ENCODE measurements at regions not wholly inside any gene's neighbourhood (a gene's known extent, or its start where the extent isn't known, plus 50 kb on each side); places are given as distances from the start of the nearest gene placed in this dataset.

DNA sequence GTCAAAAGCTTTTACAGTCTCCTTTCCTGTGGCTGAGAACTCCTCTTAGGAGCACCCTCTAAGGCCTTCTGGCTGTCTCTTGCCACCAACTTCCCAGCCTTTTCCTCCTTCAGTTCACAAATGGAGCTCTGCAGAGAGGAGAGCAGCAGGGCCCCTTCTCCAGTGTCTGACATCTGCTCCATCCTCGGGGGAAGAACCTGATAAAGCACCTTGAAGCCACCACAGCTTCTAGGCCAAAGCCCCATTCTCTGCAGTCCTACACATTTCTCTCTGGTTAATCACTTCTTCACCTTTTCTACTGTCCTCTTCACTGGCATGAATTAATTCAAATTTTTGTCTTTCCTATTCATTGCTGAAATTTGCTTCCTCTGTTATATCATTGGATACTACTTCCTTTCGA lies 378.1 kb upstream of the POU3F1 start:
- WGBS, 2 donors: 87 to 93% methylated on average over 2 of the region's 2 CpGs
- H3K27me3 ChIP-seq: no peaks in the 10 kb centered on the region
- TF ChIP-seq EP300 (IDR thresholded peaks at IDR 0.05): no peak
- no peak for TF ChIP-seq POLR2A (IDR thresholded peaks at IDR 0.05)
- TF ChIP-seq, protein P1, sequence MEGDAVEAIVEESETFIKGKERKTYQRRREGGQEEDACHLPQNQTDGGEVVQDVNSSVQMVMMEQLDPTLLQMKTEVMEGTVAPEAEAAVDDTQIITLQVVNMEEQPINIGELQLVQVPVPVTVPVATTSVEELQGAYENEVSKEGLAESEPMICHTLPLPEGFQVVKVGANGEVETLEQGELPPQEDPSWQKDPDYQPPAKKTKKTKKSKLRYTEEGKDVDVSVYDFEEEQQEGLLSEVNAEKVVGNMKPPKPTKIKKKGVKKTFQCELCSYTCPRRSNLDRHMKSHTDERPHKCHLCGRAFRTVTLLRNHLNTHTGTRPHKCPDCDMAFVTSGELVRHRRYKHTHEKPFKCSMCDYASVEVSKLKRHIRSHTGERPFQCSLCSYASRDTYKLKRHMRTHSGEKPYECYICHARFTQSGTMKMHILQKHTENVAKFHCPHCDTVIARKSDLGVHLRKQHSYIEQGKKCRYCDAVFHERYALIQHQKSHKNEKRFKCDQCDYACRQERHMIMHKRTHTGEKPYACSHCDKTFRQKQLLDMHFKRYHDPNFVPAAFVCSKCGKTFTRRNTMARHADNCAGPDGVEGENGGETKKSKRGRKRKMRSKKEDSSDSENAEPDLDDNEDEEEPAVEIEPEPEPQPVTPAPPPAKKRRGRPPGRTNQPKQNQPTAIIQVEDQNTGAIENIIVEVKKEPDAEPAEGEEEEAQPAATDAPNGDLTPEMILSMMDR (IDR thresholded peaks at IDR 0.05): no peak
- no peaks in the 10 kb centered on the region for H3K9me3 ChIP-seq
- no peaks in the 10 kb centered on the region for H3K4me1 ChIP-seq
- no peak for DNase-seq (ENCODE audit: low spot score in 2 of 2)
- no peaks in the 10 kb centered on the region for H3K36me3 ChIP-seq
- H3K4me3 ChIP-seq: no peak overlapping the region
- no peak overlapping the region for H3K27ac ChIP-seq

DNA sequence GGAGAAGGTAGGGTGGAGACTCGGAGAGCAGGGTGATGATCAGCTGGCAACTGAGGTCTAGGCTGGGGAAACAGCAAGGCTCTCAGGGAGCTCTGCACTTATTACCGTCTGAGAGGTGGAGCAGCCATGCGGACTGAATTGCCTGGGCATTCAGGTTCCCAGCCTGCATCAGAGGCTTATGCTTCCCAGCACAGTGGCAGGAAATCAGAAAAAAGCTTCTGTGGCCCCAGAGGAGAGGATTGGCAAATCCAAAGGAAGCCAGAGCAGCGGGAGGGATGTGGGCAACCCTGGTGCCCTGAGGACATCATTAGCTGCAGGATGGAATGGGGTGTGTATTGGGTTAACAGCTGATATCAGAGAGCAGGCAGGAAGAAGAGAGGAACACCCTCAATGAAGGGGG lies 374.1 kb upstream of the POU3F1 start:
- Histone ChIP-seq H3K36me3 (no peaks in the 10 kb centered on the region), H3K27ac (no peak overlapping the region), H3K4me3 (no peak overlapping the region), H3K4me1 (no peaks in the 10 kb centered on the region), H3K27me3 (no peaks in the 10 kb centered on the region), H3K9me3 (no peaks in the 10 kb centered on the region)
- TF ChIP-seq EP300 (IDR thresholded peaks at IDR 0.05) (no peak), POLR2A (IDR thresholded peaks at IDR 0.05) (no peak)
- TF ChIP-seq, protein P1 (IDR thresholded peaks at IDR 0.05): no peak
- DNase-seq (ENCODE audit: low spot score in 2 of 2): no peak
- 75 to 77% methylated on average over 4 of the region's 4 CpGs for WGBS, 2 donors

DNA sequence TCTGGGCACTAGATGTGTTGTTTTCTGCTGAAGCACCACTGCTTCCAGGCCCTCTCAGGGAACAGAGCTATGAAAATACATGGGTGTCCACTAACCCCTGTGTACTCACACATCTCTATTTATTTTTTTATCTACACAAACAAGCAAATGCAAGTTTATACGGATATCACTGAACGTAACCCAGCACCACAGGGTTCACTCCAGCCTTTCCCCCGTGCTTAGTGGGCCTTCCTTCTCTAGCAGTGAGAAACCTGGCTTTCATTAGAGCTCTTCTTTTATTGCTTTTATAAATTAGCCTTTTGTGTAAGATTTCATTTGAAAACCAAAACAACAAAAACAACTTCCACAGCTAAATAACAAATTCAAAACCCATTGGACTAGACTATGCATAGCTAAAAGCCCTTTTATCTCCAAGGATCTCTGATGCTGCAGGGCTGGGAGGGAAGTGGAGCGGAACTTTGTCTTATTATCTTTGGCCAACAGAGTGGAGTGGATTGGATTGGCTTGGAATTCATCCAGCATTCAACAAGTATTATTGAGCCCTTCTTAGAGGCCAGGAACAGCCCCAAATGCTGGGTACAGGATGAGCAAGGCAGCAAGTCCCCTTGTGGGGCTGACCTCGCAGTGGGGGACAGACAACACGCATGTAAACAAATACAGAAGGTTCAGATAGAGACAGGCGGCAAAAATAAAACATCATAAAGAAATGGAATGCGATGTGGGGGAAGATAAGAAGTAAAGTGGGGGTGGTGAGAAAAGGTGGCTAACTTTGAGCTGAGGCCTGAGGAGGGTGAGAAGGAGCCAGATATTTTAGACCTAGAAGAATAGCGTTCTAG lies 371.8 kb upstream of the POU3F1 start:
- 49 to 54% methylated on average over 9 of the region's 9 CpGs for WGBS, 2 donors
- TF ChIP-seq EP300 (IDR thresholded peaks at IDR 0.05): no peak
- no peak for TF ChIP-seq POLR2A (IDR thresholded peaks at IDR 0.05)
- TF ChIP-seq, protein P1 (IDR thresholded peaks at IDR 0.05): no peak
- no peaks in the 10 kb centered on the region for H3K36me3 ChIP-seq

DNA sequence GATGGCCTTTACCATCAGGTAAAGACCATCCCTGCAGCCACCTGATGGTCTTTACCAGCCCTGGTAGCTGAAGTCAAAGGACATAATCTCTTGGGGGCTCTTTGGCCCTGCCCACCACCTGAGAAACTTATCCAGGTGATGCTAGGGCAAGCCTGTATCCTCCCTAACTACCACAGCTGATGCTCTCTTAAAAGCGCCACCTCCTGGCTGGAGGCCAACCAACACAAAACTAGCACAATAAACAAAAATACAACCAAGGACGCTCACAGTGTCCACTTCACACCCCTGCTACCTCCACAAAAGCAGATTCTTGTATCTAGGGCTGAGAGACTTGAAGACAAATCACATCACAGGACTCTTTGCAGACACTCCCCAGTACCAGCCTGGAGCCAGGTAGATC lies 357.1 kb upstream of the POU3F1 start:
- Histone ChIP-seq H3K36me3 (no peaks in the 10 kb centered on the region), H3K9me3 (peaks cover 0 to 30% (median 7%) of the 10 kb centered on the region in 4 donors), H3K4me1 (no peaks in the 10 kb centered on the region), H3K27me3 (no peaks in the 10 kb centered on the region), H3K27ac (no peak overlapping the region), H3K4me3 (no peak overlapping the region)
- TF ChIP-seq, protein P1 (IDR thresholded peaks at IDR 0.05): no peak
- no peak for TF ChIP-seq POLR2A (IDR thresholded peaks at IDR 0.05)
- no peak for TF ChIP-seq EP300 (IDR thresholded peaks at IDR 0.05)
- 72 to 85% methylated on average over 2 of the region's 2 CpGs for WGBS, 2 donors
- DNase-seq (ENCODE audit: low spot score in 2 of 2): no peak

More for the DNA sequence above, 371.8 kb upstream of the POU3F1 start:
- peaks cover 0 to 14% (median 0%) of the 10 kb centered on the region in 4 donors for H3K9me3 ChIP-seq
- DNase-seq (ENCODE audit: low spot score in 2 of 2): no peak
- H3K4me1 ChIP-seq: no peaks in the 10 kb centered on the region
- no peaks in the 10 kb centered on the region for H3K27me3 ChIP-seq
- no peak overlapping the region for H3K4me3 ChIP-seq
- no peak overlapping the region for H3K27ac ChIP-seq

DNA sequence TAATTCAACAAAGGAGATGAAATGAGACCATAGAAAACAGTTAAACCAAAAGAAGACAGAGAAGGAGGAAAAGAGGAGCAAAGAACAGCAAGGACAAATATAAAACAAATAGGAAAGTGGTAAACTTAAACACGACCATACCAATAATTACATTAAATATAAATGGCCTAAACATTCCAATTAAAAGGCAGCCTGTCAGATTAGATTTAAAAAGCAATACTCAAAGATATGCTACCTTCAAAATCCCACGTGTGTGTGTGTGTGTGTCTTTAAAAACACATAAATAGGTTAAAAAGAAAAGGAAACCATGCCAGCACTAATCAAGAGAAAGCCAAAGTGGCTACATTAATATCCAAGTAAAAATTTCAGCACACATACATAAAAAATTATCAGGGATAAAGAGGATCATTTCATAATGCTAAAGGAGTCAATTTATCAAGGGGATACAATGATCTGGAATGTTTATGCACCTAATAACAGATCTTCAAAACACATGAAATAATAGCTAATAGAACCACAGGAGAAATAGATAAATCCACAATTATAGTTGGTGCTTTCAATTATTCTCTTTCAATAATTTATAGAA lies 355.7 kb upstream of the POU3F1 start:
- DNase-seq (ENCODE audit: low spot score in 2 of 2): no peak
- no peak overlapping the region for H3K27ac ChIP-seq
- H3K4me1 ChIP-seq: no peaks in the 10 kb centered on the region
- WGBS, 2 donors: 42 to 46% methylated on average over 2 of the region's 2 CpGs
- no peak overlapping the region for H3K4me3 ChIP-seq
- no peaks in the 10 kb centered on the region for H3K27me3 ChIP-seq
- H3K36me3 ChIP-seq: no peaks in the 10 kb centered on the region
- peaks cover 0 to 25% (median 7%) of the 10 kb centered on the region in 4 donors for H3K9me3 ChIP-seq
- TF ChIP-seq EP300 (IDR thresholded peaks at IDR 0.05): no peak
- no peak for TF ChIP-seq POLR2A (IDR thresholded peaks at IDR 0.05)
- TF ChIP-seq, protein P1 (IDR thresholded peaks at IDR 0.05): no peak
